ENCODE measurements at regions not wholly inside any gene's neighbourhood (a gene's known extent, or its start where the extent isn't known, plus 50 kb on each side); places are given as distances from the start of the nearest gene placed in this dataset.

GRCh38 chr4:162457071-162457865 is 293.5 kb upstream of the FSTL5 start:
- no peak for TF ChIP-seq EZH2phosphoT487 (IDR thresholded peaks at IDR 0.05; ENCODE audit: insufficient read depth, low read depth)
- no peak for TF ChIP-seq EZH2 (IDR thresholded peaks at IDR 0.05; ENCODE audit: insufficient read depth, poor library complexity, severe bottlenecking)
